Esophagus muscularis mucosa (tissue), 4 donors: ENCODE measurements at regions not wholly inside any gene's neighbourhood (a gene's known extent, or its start where the extent isn't known, plus 50 kb on each side); places are given as distances from the start of the nearest gene placed in this dataset.

Experiments used
- DNase-seq: peaks from one replicate; pipeline ENCODE4 v3.0.0-alpha.2; 2017; ENCODE audit errors: extremely low spot score
- H3K27ac ChIP-seq, 4 donors: fragments of 200-600 bp; sonication (generic); replicated peaks in 1 of 4; 1 replicate in 3 of 4; 2 replicates in 1 of 4; pipeline ENCODE4 v1.5.1; 2016 to 2019; ENCODE audit warnings: mild to moderate bottlenecking in 1 of 4
- H3K27me3 ChIP-seq, 4 donors: fragments of 200-600 bp; sonication (generic); one replicate each; pipeline versions ENCODE4 v1.5.1 to v1.6.0; 2016 to 2019
- H3K36me3 ChIP-seq, 4 donors: fragments of 200-600 bp; sonication (generic); one replicate each; pipeline ENCODE4 v1.5.1; 2016 to 2019
- H3K4me1 ChIP-seq, 4 donors: fragments of 200-600 bp; sonication (generic); one replicate each; pipeline ENCODE4 v1.5.1; 2016 to 2019
- H3K4me3 ChIP-seq, 4 donors: fragments of 200-600 bp; sonication (generic); 1 replicate in 2 of 4; 2 replicates in 2 of 4; pipeline ENCODE4 v1.5.1; 2016 to 2019; ENCODE audit warnings: mild to moderate bottlenecking in 4 of 4, moderate library complexity in 1 of 4
- H3K9me3 ChIP-seq, 4 donors: fragments of 200-600 bp; sonication (generic); 1 replicate in 3 of 4; 2 replicates in 1 of 4; pipeline ENCODE4 v1.5.1; 2016 to 2019
- CTCF ChIP-seq, 3 experiments: fragments of 200-600 bp in 2 of 3; fragments of 450-650 bp in 1 of 3; sonication (generic) in 2 of 3; IDR thresholded peaks; one replicate each; pipeline ENCODE4 v1.5.1; 2017 to 2019; ENCODE audit warnings: antibody characterized with exemption in 3 of 3, mild to moderate bottlenecking in 2 of 3, moderate library complexity in 1 of 3
- EP300 ChIP-seq: sonication (generic); formaldehyde crosslinking; IDR thresholded peaks from one replicate; pipeline ENCODE4 v1.6.1; 2017; ENCODE audit warnings: antibody characterized with exemption
- POLR2A ChIP-seq: fragments of 450-650 bp; IDR thresholded peaks from one replicate; pipeline ENCODE4 v1.6.1; 2017; ENCODE audit warnings: antibody characterized with exemption, moderate library complexity, mild to moderate bottlenecking, low read depth
- POLR2AphosphoS5 ChIP-seq, 2 donors: sonication (generic); formaldehyde crosslinking; IDR thresholded peaks; one replicate each; pipeline ENCODE4 v1.6.1; 2017; ENCODE audit warnings: antibody characterized with exemption in 2 of 2
- WGBS: methylation state at CpG from one replicate; pipeline ENCODE4 v1.1.5; 2018; 5-methylcytosine and 5-hydroxymethylcytosine counted together
- intact Hi-C: fragments of 100-400 bp; cut with DNase I; formaldehyde crosslinking; loops from one replicate; pipeline ENCODE4 v1.15.1; 2023

- Histone ChIP-seq H3K4me1 (no peaks in the 10 kb centered on the region), H3K9me3 (no peaks in the 10 kb centered on the region), H3K4me3 (no peak overlapping the region), H3K36me3 (no peaks in the 10 kb centered on the region), H3K27ac (no peak overlapping the region), H3K27me3 (no peaks in the 10 kb centered on the region)
- no peak for DNase-seq
- intact Hi-C loops: no loop called here
- WGBS: 60% methylated on average over 2 of the region's 2 CpGs
- no peak for TF ChIP-seq POLR2A
- no peak for TF ChIP-seq CTCF (IDR thresholded peaks at IDR 0.05)
- TF ChIP-seq EP300: no peak
- TF ChIP-seq POLR2AphosphoS5 (IDR thresholded peaks at IDR 0.05): no peak
Observed at GRCh38 chr6:9257215-9257614, 821.9 kb upstream of the SLC35B3 start.

GRCh38 chr6:9254251-9254650 is 818.9 kb upstream of the SLC35B3 start:
- Histone ChIP-seq H3K27me3 (no peaks in the 10 kb centered on the region), H3K9me3 (no peaks in the 10 kb centered on the region), H3K27ac (no peak overlapping the region), H3K36me3 (no peaks in the 10 kb centered on the region), H3K4me3 (no peak overlapping the region), H3K4me1 (no peaks in the 10 kb centered on the region)
- WGBS: 72% methylated on average over 9 of the region's 9 CpGs
- TF ChIP-seq EP300: no peak
- TF ChIP-seq POLR2AphosphoS5 (IDR thresholded peaks at IDR 0.05): no peak
- no peak for TF ChIP-seq CTCF (IDR thresholded peaks at IDR 0.05)
- TF ChIP-seq POLR2A: no peak
- intact Hi-C loops: no loop called here
- DNase-seq: no peak

- no peaks in the 10 kb centered on the region for H3K36me3 ChIP-seq
- DNase-seq: no peak
- intact Hi-C loops: no loop called here
- TF ChIP-seq EP300: no peak
- TF ChIP-seq CTCF (IDR thresholded peaks at IDR 0.05): no peak
- no peak for TF ChIP-seq POLR2A
- no peak for TF ChIP-seq POLR2AphosphoS5 (IDR thresholded peaks at IDR 0.05)
- no peak overlapping the region for H3K27ac ChIP-seq
- H3K9me3 ChIP-seq: no peaks in the 10 kb centered on the region
- no peak overlapping the region for H3K4me3 ChIP-seq
- no peaks in the 10 kb centered on the region for H3K4me1 ChIP-seq
- WGBS: 74% methylated on average over 4 of the region's 4 CpGs
- no peaks in the 10 kb centered on the region for H3K27me3 ChIP-seq
Observed at GRCh38 chr6:9252799-9253198, 817.5 kb upstream of the SLC35B3 start.

DNA sequence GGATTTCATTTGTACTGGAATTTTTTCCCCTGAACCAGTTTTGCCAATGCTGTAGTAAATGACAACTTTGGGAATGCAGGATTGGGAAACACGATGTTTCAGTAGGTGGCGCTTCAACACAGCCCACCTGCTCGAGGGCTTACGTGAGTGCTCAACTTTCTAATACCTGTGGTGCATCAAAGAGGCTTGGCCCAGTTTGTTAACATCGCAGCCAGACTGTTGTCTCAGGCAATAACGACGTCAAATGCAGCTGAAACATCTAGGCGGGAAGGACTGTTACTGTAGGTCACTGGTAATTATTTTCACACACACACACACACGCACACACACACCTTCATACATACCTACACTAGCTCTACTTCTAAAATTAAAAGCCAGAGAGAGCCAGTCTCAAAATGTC is 815.5 kb upstream of the SLC35B3 start:
- 15% methylated on average over 9 of the region's 9 CpGs for WGBS
- no peak overlapping the region for H3K27ac ChIP-seq
- no peak for TF ChIP-seq CTCF (IDR thresholded peaks at IDR 0.05)
- TF ChIP-seq POLR2A: no peak
- TF ChIP-seq POLR2AphosphoS5 (IDR thresholded peaks at IDR 0.05): no peak
- TF ChIP-seq EP300: no peak
- H3K4me1 ChIP-seq: no peaks in the 10 kb centered on the region
- no peaks in the 10 kb centered on the region for H3K27me3 ChIP-seq
- no peak for DNase-seq
- H3K4me3 ChIP-seq: no peak overlapping the region
- H3K9me3 ChIP-seq: no peaks in the 10 kb centered on the region
- H3K36me3 ChIP-seq: no peaks in the 10 kb centered on the region
- intact Hi-C loops: no loop called here

DNA sequence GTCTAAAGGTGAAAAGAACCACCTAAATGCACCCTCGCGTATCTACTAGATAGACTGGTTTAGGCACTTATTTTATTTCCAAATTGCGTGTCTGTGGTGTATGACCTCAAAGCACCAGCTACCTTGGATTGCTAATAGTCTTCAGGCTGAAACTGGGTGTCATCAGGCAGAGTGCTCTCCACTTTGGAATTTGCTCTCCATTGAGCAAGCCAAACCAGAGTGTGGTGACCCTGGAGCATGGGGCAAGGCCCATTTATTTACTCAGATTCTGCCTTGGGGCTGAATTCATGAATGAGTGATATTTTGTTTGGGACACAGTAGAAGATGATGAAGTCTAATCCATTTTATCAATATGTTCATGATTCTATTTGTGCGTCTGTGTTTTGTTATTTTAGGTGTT is 812.8 kb upstream of the SLC35B3 start:
- Histone ChIP-seq H3K4me1 (no peaks in the 10 kb centered on the region), H3K27me3 (no peaks in the 10 kb centered on the region), H3K27ac (no peak overlapping the region), H3K9me3 (no peaks in the 10 kb centered on the region), H3K4me3 (no peak overlapping the region), H3K36me3 (no peaks in the 10 kb centered on the region)
- intact Hi-C loops: no loop called here
- DNase-seq: no peak
- TF ChIP-seq CTCF (IDR thresholded peaks at IDR 0.05): no peak
- 94% methylated on average over 4 of the region's 4 CpGs for WGBS
